Adrenal gland (tissue), 9 donors: ENCODE measurements at regions not wholly inside any gene's neighbourhood (a gene's known extent, or its start where the extent isn't known, plus 50 kb on each side); places are given as distances from the start of the nearest gene placed in this dataset.

Experiments used
- DNase-seq, 7 donors: peaks; one replicate each; pipeline ENCODE4 v3.0.0-alpha.2; 2019 to 2020
- H3K27ac ChIP-seq, 5 donors: fragments of 200-600 bp; sonication (generic) in 4 of 5; 1 replicate in 3 of 5; 2 replicates in 2 of 5; pipeline versions ENCODE4 v1.5.1 to v1.8.0; 2016 to 2020; ENCODE audit warnings: mild to moderate bottlenecking in 1 of 5
- H3K27me3 ChIP-seq: fragments of 200-600 bp; 2 replicates; pipeline ENCODE4 v1.8.0; 2021
- H3K36me3 ChIP-seq, 2 donors: fragments of 200-600 bp; replicated peaks in 1 of 2; 1 replicate in 1 of 2; 2 replicates in 1 of 2; pipeline versions ENCODE4 v1.5.1 to v1.8.0; 2018 to 2022
- H3K4me1 ChIP-seq, 2 donors: fragments of 200-600 bp; replicated peaks in 1 of 2; 1 replicate in 1 of 2; 2 replicates in 1 of 2; pipeline versions ENCODE4 v1.5.1 to v1.8.0; 2018 to 2021
- H3K4me3 ChIP-seq, 4 donors: fragments of 200-600 bp; sonication (generic) in 3 of 4; one replicate each; pipeline ENCODE4 v1.5.1; 2016 to 2018
- H3K9me3 ChIP-seq, 3 donors: fragments of 200-600 bp; sonication (generic) in 1 of 3; replicated peaks in 1 of 3; 1 replicate in 2 of 3; 2 replicates in 1 of 3; pipeline versions ENCODE4 v1.5.1 to v1.8.0; 2016 to 2021
- CTCF ChIP-seq, 6 experiments: fragments of 450-650 bp in 4 of 6; fragments of 200-600 bp in 2 of 6; sonication (generic) in 1 of 6; IDR thresholded peaks; 1 replicate in 5 of 6; 2 replicates in 1 of 6; pipeline versions ENCODE4 v1.5.1 to v1.8.0; 2016 to 2021; ENCODE audit warnings: antibody characterized with exemption in 6 of 6, mild to moderate bottlenecking in 2 of 6, moderate library complexity in 1 of 6
- POLR2A ChIP-seq, 2 donors: fragments of 450-650 bp; IDR thresholded peaks; one replicate each; pipeline ENCODE4 v1.6.1; 2017; ENCODE audit warnings: antibody characterized with exemption in 2 of 2, mild to moderate bottlenecking in 2 of 2, moderate library complexity in 1 of 2
- WGBS, 4 donors: extraction: QIAGEN DNeasy Blood & Tissue Kit in 2 of 4; methylation state at CpG; one replicate each; pipeline versions ENCODE4 v1.1.5 to v1.1.7; 2013 to 2017; 5-methylcytosine and 5-hydroxymethylcytosine counted together
- intact Hi-C, 2 donors: fragments of 100-400 bp; cut with DNase I; formaldehyde crosslinking; loops; one replicate each; pipeline versions ENCODE4 v1.14.1 to v1.15.0; 2022 to 2023
- donor health status: healthy with polysubstance abuse.
- donor health status: Bipolar disorder and iron deficiency.
- donor health status: DM: yes; HTN: yes; CAD: no.
- donor health status: DM: no; HTN: no; CAD: no.
- donor health status: DM: no; HTN: no; CAD: no.

DNA sequence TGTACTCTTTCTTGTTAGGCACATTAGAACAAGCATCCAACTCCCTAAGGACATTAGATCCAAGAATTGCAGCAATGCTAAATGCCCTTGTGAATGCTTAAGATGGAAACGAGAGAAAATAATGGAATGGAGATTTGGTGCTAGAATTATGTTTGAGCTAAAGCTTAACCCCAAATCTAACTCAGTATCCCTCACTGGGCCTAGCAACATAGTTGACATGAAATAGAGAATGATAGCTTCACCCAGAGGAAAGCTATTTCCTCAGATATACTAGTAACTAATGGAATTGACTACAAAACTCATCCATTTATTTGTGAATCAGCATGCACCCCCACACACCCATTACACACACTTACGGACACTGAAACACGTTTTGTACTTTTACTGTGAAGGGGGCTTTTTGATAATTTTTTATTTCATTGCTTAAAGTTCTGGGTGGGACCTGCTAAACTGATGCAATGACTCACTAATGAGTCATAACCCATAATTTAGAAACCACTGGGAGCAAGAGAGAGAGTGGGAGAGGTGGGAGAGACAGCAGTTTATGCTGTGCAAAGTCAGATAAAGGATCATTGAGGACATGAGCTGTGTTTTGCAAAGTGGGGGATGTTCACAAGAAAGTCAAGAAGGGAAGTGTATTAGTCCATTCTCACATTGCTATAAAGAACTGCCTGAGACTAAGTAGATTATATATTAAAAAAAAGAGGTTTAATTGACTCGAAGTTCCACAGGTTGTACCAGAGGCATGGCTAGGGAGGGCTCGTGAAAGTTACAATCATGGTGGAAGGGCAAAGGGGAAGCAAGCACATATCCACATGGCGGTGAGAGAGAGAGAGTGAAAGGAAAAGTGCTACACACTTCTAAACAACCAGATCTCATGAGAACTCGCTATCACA is 382.7 kb downstream of the SFMBT2 start:
- intact Hi-C loops, result no loop called here
- no peak overlapping the region for H3K4me3 ChIP-seq
- no peaks in the 10 kb centered on the region for H3K36me3 ChIP-seq
- no peaks in the 10 kb centered on the region for H3K27me3 ChIP-seq
- H3K27ac ChIP-seq, result no peak overlapping the region
- H3K9me3 ChIP-seq, result no peaks in the 10 kb centered on the region
- WGBS, 4 donors, result 72 to 83% (median 72%) methylated on average over 7 of the region's 7 CpGs
- TF ChIP-seq POLR2A (IDR thresholded peaks at IDR 0.05), result no peak
- no peak for TF ChIP-seq CTCF (IDR thresholded peaks at IDR 0.05)
- H3K4me1 ChIP-seq, result no peaks in the 10 kb centered on the region
- no peak for DNase-seq

DNA sequence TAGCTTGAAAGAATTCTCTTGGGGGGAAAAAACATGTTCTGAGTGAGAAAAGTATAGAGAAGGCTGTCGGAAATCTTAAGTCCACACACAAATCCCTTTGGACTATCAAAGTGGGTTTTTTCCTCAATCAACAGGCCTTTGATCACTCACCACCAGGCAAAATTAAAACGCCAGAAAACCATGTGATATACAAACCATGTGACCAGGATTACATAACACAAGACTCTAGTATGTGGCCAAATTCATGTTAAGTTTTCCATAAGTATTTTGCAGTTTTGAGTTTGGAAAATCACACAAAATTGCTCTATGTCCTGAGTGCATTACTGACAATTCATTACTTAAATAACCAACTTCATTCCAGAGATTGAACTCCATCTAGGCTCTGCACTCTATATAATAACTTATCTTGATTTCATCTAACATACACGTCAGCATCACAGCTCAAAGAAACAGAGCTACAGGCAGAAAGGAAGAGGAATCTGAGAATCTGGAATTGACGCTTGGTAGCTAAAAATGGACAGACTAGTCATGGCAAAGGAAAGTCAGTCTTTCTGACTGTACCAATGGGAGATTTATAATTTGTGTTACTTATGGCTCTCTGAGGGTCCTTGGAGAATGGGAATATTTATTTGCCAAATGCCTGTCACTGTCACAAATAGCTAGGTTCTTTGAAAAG is 383.5 kb downstream of the SFMBT2 start:
- DNase-seq, result no peak
- no peaks in the 10 kb centered on the region for H3K9me3 ChIP-seq
- H3K36me3 ChIP-seq, result no peaks in the 10 kb centered on the region
- no peak overlapping the region for H3K27ac ChIP-seq
- no peaks in the 10 kb centered on the region for H3K4me1 ChIP-seq
- intact Hi-C loops, result no loop called here
- no peak overlapping the region for H3K4me3 ChIP-seq
- TF ChIP-seq POLR2A (IDR thresholded peaks at IDR 0.05) (no peak), CTCF (IDR thresholded peaks at IDR 0.05) (no peak)
- no peaks in the 10 kb centered on the region for H3K27me3 ChIP-seq
- WGBS, 4 donors, result 67 to 77% (median 69%) methylated on average over 4 of the region's 4 CpGs

GRCh38 chr10:7026818-7027217 is 384.0 kb downstream of the SFMBT2 start:
- intact Hi-C loops, result no loop called here
- TF ChIP-seq POLR2A (IDR thresholded peaks at IDR 0.05), result no peak
- no peak for TF ChIP-seq CTCF (IDR thresholded peaks at IDR 0.05)
- Histone ChIP-seq H3K27me3 (no peaks in the 10 kb centered on the region), H3K27ac (no peak overlapping the region), H3K4me1 (no peaks in the 10 kb centered on the region), H3K36me3 (no peaks in the 10 kb centered on the region), H3K4me3 (no peak overlapping the region), H3K9me3 (no peaks in the 10 kb centered on the region)
- 89 to 97% (median 94%) methylated on average over 4 of the region's 4 CpGs for WGBS, 4 donors
- DNase-seq, result no peak

- Histone ChIP-seq H3K27me3 (no peaks in the 10 kb centered on the region), H3K4me1 (no peaks in the 10 kb centered on the region), H3K36me3 (no peaks in the 10 kb centered on the region), H3K9me3 (no peaks in the 10 kb centered on the region), H3K27ac (no peak overlapping the region), H3K4me3 (no peak overlapping the region)
- intact Hi-C loops, result no loop called here
- WGBS, 4 donors, result 94 to 98% (median 97%) methylated on average over 2 of the region's 2 CpGs
- DNase-seq, result no peak
- no peak for TF ChIP-seq POLR2A (IDR thresholded peaks at IDR 0.05)
- no peak for TF ChIP-seq CTCF (IDR thresholded peaks at IDR 0.05)
Observed at GRCh38 chr10:7025296-7025695, 385.5 kb downstream of the SFMBT2 start.
